Tibial artery (tissue), 4 donors: ENCODE measurements at regions not wholly inside any gene's neighbourhood (a gene's known extent, or its start where the extent isn't known, plus 50 kb on each side); places are given as distances from the start of the nearest gene placed in this dataset.

Source experiments
- DNase-seq, 2 donors: peaks; one replicate each; pipeline ENCODE4 v3.0.0-alpha.2; 2019
- H3K27ac ChIP-seq, 2 donors: fragments of 200-600 bp; sonication (generic) in 1 of 2; 1 replicate in 1 of 2; 2 replicates in 1 of 2; pipeline ENCODE4 v1.5.1; 2018 to 2019; ENCODE audit warnings: mild to moderate bottlenecking in 1 of 2
- H3K27me3 ChIP-seq, 2 donors: fragments of 200-600 bp; sonication (generic) in 1 of 2; one replicate each; pipeline versions ENCODE4 v1.5.1 to v1.6.0; 2016 to 2019
- H3K36me3 ChIP-seq, 3 donors: fragments of 200-600 bp; sonication (generic) in 2 of 3; one replicate each; pipeline ENCODE4 v1.5.1; 2016 to 2019; ENCODE audit warnings: mild to moderate bottlenecking in 2 of 3
- H3K4me1 ChIP-seq, 4 donors: fragments of 200-600 bp; sonication (generic) in 2 of 4; 1 replicate in 3 of 4; 2 replicates in 1 of 4; pipeline ENCODE4 v1.5.1; 2016 to 2019
- H3K4me3 ChIP-seq, 2 donors: fragments of 200-600 bp; sonication (generic) in 1 of 2; 1 replicate in 1 of 2; 2 replicates in 1 of 2; pipeline ENCODE4 v1.5.1; 2018 to 2019; ENCODE audit warnings: mild to moderate bottlenecking in 2 of 2
- H3K9me3 ChIP-seq, 3 donors: fragments of 200-600 bp; sonication (generic) in 1 of 3; one replicate each; pipeline ENCODE4 v1.5.1; 2016 to 2019
- intact Hi-C: fragments of 100-400 bp; cut with DNase I; formaldehyde crosslinking; loops from one replicate; pipeline ENCODE4 v1.15.0; 2023; ENCODE audit warnings: low total_unique reads
- TF ChIP-seq, protein P1 (sequence below), 2 experiments: fragments of 200-600 bp in 1 of 2; fragments of 450-650 bp in 1 of 2; IDR thresholded peaks; one replicate each; pipeline ENCODE4 v1.5.1; 2017 to 2019; ENCODE audit warnings: antibody characterized with exemption in 2 of 2, mild to moderate bottlenecking in 1 of 2, moderate library complexity in 1 of 2

DNA sequence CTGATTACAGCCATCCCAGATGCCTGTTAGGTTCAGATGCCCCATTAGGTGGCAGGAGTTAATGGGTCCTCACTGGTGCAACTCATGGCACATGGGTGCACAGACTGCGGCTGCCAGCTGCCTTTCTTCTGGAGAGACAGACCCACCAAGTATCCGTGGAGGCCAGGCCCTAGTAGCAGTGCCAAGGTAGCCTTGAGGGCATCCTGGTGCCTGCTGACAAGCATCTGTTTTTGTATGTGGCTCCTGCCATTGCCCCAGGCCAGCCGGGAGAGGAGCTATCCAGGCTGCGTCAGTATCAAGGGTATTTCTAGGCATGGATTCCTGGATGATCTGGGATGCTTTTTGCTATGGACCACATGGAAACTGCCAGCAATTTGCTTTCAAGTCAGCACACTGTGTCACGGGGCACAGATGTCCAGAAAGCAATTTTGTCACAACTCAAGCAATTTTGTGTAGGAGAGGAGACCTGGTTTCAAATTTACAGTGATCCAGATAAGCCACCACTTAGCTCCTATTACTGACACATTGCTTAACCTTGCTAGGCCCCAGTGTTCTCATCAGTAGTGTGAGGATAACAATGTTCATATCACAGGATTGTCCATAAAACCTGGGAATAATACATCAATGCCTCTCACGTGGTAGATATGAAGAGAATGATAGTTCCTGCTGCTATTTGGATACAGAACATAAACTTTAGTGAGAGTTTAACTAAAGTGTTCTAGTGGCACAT is 815.1 kb upstream of the RAB6C start:
- Histone ChIP-seq H3K27me3 (no peaks in the 10 kb centered on the region), H3K4me3 (no peak overlapping the region), H3K27ac (no peak overlapping the region), H3K4me1 (peaks cover 0 to 13% (median 8%) of the 10 kb centered on the region in 4 donors), H3K36me3 (no peaks in the 10 kb centered on the region), H3K9me3 (no peaks in the 10 kb centered on the region)
- TF ChIP-seq, protein P1, sequence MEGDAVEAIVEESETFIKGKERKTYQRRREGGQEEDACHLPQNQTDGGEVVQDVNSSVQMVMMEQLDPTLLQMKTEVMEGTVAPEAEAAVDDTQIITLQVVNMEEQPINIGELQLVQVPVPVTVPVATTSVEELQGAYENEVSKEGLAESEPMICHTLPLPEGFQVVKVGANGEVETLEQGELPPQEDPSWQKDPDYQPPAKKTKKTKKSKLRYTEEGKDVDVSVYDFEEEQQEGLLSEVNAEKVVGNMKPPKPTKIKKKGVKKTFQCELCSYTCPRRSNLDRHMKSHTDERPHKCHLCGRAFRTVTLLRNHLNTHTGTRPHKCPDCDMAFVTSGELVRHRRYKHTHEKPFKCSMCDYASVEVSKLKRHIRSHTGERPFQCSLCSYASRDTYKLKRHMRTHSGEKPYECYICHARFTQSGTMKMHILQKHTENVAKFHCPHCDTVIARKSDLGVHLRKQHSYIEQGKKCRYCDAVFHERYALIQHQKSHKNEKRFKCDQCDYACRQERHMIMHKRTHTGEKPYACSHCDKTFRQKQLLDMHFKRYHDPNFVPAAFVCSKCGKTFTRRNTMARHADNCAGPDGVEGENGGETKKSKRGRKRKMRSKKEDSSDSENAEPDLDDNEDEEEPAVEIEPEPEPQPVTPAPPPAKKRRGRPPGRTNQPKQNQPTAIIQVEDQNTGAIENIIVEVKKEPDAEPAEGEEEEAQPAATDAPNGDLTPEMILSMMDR (IDR thresholded peaks at IDR 0.05): no peak
- no peak for DNase-seq
- intact Hi-C loops: no loop called here

DNA sequence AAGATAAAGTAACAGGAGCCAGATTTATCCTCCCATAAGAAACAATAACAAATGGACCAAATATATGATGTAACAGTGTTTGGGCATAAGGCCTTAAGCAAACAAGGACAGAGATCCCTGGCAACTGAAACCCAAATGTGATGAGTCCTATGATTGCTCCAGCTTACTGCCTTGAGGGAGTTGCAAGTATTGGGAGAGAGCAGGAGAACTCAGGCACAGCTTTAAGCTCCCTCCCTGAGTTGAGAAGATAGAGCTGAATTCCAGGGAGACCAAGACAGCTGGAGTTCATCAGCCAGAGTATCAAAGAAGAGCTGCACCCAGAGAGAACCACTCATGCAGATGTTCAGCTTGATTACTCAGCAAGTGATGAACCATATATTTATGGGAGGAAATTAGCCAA is 814.5 kb upstream of the RAB6C start:
- no peak overlapping the region for H3K27ac ChIP-seq
- no peaks in the 10 kb centered on the region for H3K36me3 ChIP-seq
- TF ChIP-seq, protein P1 (IDR thresholded peaks at IDR 0.05): no peak
- intact Hi-C loops: no loop called here
- peaks cover 0 to 13% (median 8%) of the 10 kb centered on the region in 4 donors for H3K4me1 ChIP-seq
- H3K27me3 ChIP-seq: no peaks in the 10 kb centered on the region
- DNase-seq: no peak
- no peak overlapping the region for H3K4me3 ChIP-seq
- no peaks in the 10 kb centered on the region for H3K9me3 ChIP-seq

DNA sequence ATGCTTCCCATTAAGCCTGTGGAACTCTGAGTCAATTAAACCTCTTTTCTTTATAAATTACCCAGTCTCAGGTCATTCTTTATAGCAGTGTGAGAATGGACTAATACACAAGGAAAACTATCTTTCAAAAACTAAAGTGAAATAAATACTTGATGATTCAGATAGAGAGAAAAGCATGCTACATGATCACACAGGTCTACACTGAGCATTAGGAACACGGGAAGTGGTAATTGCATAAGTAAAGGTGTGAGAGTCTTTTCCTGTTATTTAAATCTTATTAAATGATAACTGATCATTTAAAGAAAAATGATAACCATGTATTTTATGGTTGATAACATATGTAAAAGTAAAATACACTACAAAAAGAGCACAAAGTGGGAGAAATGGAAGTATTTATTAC is 812.0 kb upstream of the RAB6C start:
- H3K36me3 ChIP-seq: no peaks in the 10 kb centered on the region
- intact Hi-C loops: no loop called here
- no peaks in the 10 kb centered on the region for H3K9me3 ChIP-seq
- H3K4me3 ChIP-seq: no peak overlapping the region
- H3K27me3 ChIP-seq: no peaks in the 10 kb centered on the region
- H3K4me1 ChIP-seq: peaks cover 0 to 13% (median 8%) of the 10 kb centered on the region in 4 donors
- no peak for DNase-seq
- TF ChIP-seq, protein P1 (IDR thresholded peaks at IDR 0.05): no peak
- H3K27ac ChIP-seq: no peak overlapping the region

DNA sequence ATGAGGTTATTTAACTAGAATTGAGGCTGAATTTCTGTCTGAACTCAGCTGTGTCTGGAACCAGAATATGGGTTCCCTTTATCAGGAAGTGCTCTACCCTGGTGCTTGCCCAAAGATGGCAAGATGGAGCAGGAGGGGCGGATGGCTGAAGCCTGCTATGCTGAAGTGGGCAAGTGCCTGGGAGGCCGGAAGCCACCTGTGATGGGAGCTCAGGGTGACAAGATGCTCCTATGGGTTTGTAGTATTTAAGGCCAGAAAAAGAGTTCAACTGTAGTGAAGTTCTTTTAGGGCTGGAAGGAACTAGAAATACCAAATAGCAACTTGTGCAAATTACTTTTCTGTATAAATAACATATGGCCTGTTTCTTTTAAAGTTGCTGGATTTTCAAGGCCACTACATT is 808.9 kb upstream of the RAB6C start:
- Histone ChIP-seq H3K36me3 (no peaks in the 10 kb centered on the region), H3K27me3 (no peaks in the 10 kb centered on the region), H3K4me3 (no peak overlapping the region), H3K4me1 (no peaks in the 10 kb centered on the region), H3K27ac (no peak overlapping the region), H3K9me3 (no peaks in the 10 kb centered on the region)
- TF ChIP-seq, protein P1 (IDR thresholded peaks at IDR 0.05): no peak
- no peak for DNase-seq
- intact Hi-C loops: no loop called here

DNA sequence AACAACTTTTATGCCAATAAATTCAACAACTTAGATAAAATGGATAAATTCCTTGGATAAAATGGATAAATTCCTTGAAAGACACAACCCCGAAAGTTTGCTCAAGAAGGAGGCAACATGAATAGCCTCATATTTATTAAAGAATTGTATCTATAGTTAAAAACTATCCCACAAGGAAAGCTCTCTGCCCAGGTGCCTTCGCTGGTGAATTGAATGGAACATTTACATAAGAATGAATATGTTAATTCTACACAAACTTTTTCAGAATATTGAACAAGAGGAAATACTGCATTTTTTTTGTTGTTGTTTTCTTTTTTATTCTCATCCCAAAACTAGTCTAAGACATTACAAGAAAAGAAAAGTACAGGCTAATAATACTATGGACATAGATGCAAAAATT is 805.3 kb upstream of the RAB6C start:
- no peak overlapping the region for H3K4me3 ChIP-seq
- H3K36me3 ChIP-seq: no peaks in the 10 kb centered on the region
- no peak for DNase-seq
- no peaks in the 10 kb centered on the region for H3K27me3 ChIP-seq
- no peak overlapping the region for H3K27ac ChIP-seq
- intact Hi-C loops: no loop called here
- H3K9me3 ChIP-seq: no peaks in the 10 kb centered on the region
- H3K4me1 ChIP-seq: peaks cover 0 to 5% (median 2%) of the 10 kb centered on the region in 4 donors
- TF ChIP-seq, protein P1 (IDR thresholded peaks at IDR 0.05): no peak
